ENCODE measurements at regions not wholly inside any gene's neighbourhood (a gene's known extent, or its start where the extent isn't known, plus 50 kb on each side); places are given as distances from the start of the nearest gene placed in this dataset.
"Not testable (repeated sequence)": the region's sequence is repeated elsewhere in the genome, so short reads cannot be mapped to it uniquely, and the experiment has no call there.

GRCh38 chr3:139159356-139159755 is 114.7 kb upstream of the PRR23C start:
- Histone ChIP-seq H3K4me1 (ENCODE audit: control insufficient read depth in 2 of 2, insufficient read depth in 2 of 2, low read length in 2 of 2) (no peaks in the 10 kb centered on the region), H3K4me3 (ENCODE audit: low read length in 2 of 2) (no peak overlapping the region), H3K9me3 (ENCODE audit: control insufficient read depth in 2 of 2, low read length in 2 of 2) (no peaks in the 10 kb centered on the region), H3K27ac (ENCODE audit: low read depth in 2 of 2, low read length in 2 of 2) (no peak overlapping the region), H3K9ac (ENCODE audit: low read depth in 1 of 2, low read length in 2 of 2) (no peak overlapping the region), H3K36me3 (ENCODE audit: control insufficient read depth in 2 of 2, insufficient read depth in 2 of 2, low read length in 2 of 2) (no peaks in the 10 kb centered on the region), H3K27me3 (ENCODE audit: control insufficient read depth in 2 of 2, insufficient read depth in 2 of 2, low read length in 2 of 2) (no peaks in the 10 kb centered on the region)

- no peak overlapping the region for H3K27ac ChIP-seq (ENCODE audit: low read depth in 2 of 2, low read length in 2 of 2)
- no peaks in the 10 kb centered on the region for H3K36me3 ChIP-seq (ENCODE audit: control insufficient read depth in 2 of 2, insufficient read depth in 2 of 2, low read length in 2 of 2)
- H3K4me3 ChIP-seq (ENCODE audit: low read length in 2 of 2) = peak overlapping the region; percentile 40 to 66
- no peak overlapping the region for H3K9ac ChIP-seq (ENCODE audit: low read depth in 1 of 2, low read length in 2 of 2)
- no peaks in the 10 kb centered on the region for H3K27me3 ChIP-seq (ENCODE audit: control insufficient read depth in 2 of 2, insufficient read depth in 2 of 2, low read length in 2 of 2)
- no peaks in the 10 kb centered on the region for H3K9me3 ChIP-seq (ENCODE audit: control insufficient read depth in 2 of 2, low read length in 2 of 2)
- no peaks in the 10 kb centered on the region for H3K4me1 ChIP-seq (ENCODE audit: control insufficient read depth in 2 of 2, insufficient read depth in 2 of 2, low read length in 2 of 2)
Measured at GRCh38 chr3:139173372-139174108, 128.8 kb upstream of the PRR23C start.

GRCh38 chr3:139180489-139180888 is 135.8 kb upstream of the PRR23C start:
- Histone ChIP-seq H3K9me3 (ENCODE audit: control insufficient read depth in 2 of 2, low read length in 2 of 2) (peaks cover 0 to 6% of the 10 kb centered on the region in 2 donors), H3K4me3 (ENCODE audit: low read length in 2 of 2) (no peak overlapping the region), H3K4me1 (ENCODE audit: control insufficient read depth in 2 of 2, insufficient read depth in 2 of 2, low read length in 2 of 2) (no peaks in the 10 kb centered on the region), H3K27ac (ENCODE audit: low read depth in 2 of 2, low read length in 2 of 2) (no peak overlapping the region), H3K27me3 (ENCODE audit: control insufficient read depth in 2 of 2, insufficient read depth in 2 of 2, low read length in 2 of 2) (no peaks in the 10 kb centered on the region), H3K36me3 (ENCODE audit: control insufficient read depth in 2 of 2, insufficient read depth in 2 of 2, low read length in 2 of 2) (no peaks in the 10 kb centered on the region), H3K9ac (ENCODE audit: low read depth in 1 of 2, low read length in 2 of 2) (no peak overlapping the region)

GRCh38 chr3:139182143-139182542 is 137.5 kb upstream of the PRR23C start:
- Histone ChIP-seq H3K27ac (ENCODE audit: low read depth in 2 of 2, low read length in 2 of 2) (no peak overlapping the region), H3K9me3 (ENCODE audit: control insufficient read depth in 2 of 2, low read length in 2 of 2) (peaks cover 0 to 6% of the 10 kb centered on the region in 2 donors), H3K27me3 (ENCODE audit: control insufficient read depth in 2 of 2, insufficient read depth in 2 of 2, low read length in 2 of 2) (no peaks in the 10 kb centered on the region), H3K4me1 (ENCODE audit: control insufficient read depth in 2 of 2, insufficient read depth in 2 of 2, low read length in 2 of 2) (peaks cover 0 to 4% of the 10 kb centered on the region in 2 donors), H3K36me3 (ENCODE audit: control insufficient read depth in 2 of 2, insufficient read depth in 2 of 2, low read length in 2 of 2) (no peaks in the 10 kb centered on the region), H3K4me3 (ENCODE audit: low read length in 2 of 2) (no peak overlapping the region), H3K9ac (ENCODE audit: low read depth in 1 of 2, low read length in 2 of 2) (no peak overlapping the region)

GRCh38 chr3:139182598-139182997 is 137.9 kb upstream of the PRR23C start:
- H3K4me3 ChIP-seq (ENCODE audit: low read length in 2 of 2) = no peak overlapping the region
- no peak overlapping the region for H3K9ac ChIP-seq (ENCODE audit: low read depth in 1 of 2, low read length in 2 of 2)
- peaks cover 0 to 4% of the 10 kb centered on the region in 2 donors for H3K4me1 ChIP-seq (ENCODE audit: control insufficient read depth in 2 of 2, insufficient read depth in 2 of 2, low read length in 2 of 2)
- H3K36me3 ChIP-seq (ENCODE audit: control insufficient read depth in 2 of 2, insufficient read depth in 2 of 2, low read length in 2 of 2) = no peaks in the 10 kb centered on the region
- H3K27ac ChIP-seq (ENCODE audit: low read depth in 2 of 2, low read length in 2 of 2) = no peak overlapping the region
- H3K27me3 ChIP-seq (ENCODE audit: control insufficient read depth in 2 of 2, insufficient read depth in 2 of 2, low read length in 2 of 2) = no peaks in the 10 kb centered on the region
- peaks cover 0 to 6% of the 10 kb centered on the region in 2 donors for H3K9me3 ChIP-seq (ENCODE audit: control insufficient read depth in 2 of 2, low read length in 2 of 2)

- Histone ChIP-seq H3K9ac (ENCODE audit: low read depth in 1 of 2, low read length in 2 of 2) (no peak overlapping the region), H3K4me3 (ENCODE audit: low read length in 2 of 2) (no peak overlapping the region), H3K4me1 (ENCODE audit: control insufficient read depth in 2 of 2, insufficient read depth in 2 of 2, low read length in 2 of 2) (peaks cover 0 to 4% of the 10 kb centered on the region in 2 donors), H3K36me3 (ENCODE audit: control insufficient read depth in 2 of 2, insufficient read depth in 2 of 2, low read length in 2 of 2) (no peaks in the 10 kb centered on the region), H3K27me3 (ENCODE audit: control insufficient read depth in 2 of 2, insufficient read depth in 2 of 2, low read length in 2 of 2) (no peaks in the 10 kb centered on the region), H3K9me3 (ENCODE audit: control insufficient read depth in 2 of 2, low read length in 2 of 2) (peaks cover 0 to 6% of the 10 kb centered on the region in 2 donors), H3K27ac (ENCODE audit: low read depth in 2 of 2, low read length in 2 of 2) (no peak overlapping the region)
Measured at GRCh38 chr3:139185527-139185926, 140.8 kb upstream of the PRR23C start.

GRCh38 chr3:139187154-139187553 is 142.5 kb upstream of the PRR23C start:
- H3K27ac ChIP-seq (ENCODE audit: low read depth in 2 of 2, low read length in 2 of 2) = no peak overlapping the region
- H3K4me3 ChIP-seq (ENCODE audit: low read length in 2 of 2) = no peak overlapping the region
- H3K9ac ChIP-seq (ENCODE audit: low read depth in 1 of 2, low read length in 2 of 2) = no peak overlapping the region
- no peaks in the 10 kb centered on the region for H3K27me3 ChIP-seq (ENCODE audit: control insufficient read depth in 2 of 2, insufficient read depth in 2 of 2, low read length in 2 of 2)
- H3K4me1 ChIP-seq (ENCODE audit: control insufficient read depth in 2 of 2, insufficient read depth in 2 of 2, low read length in 2 of 2) = peaks cover 0 to 4% of the 10 kb centered on the region in 2 donors
- no peaks in the 10 kb centered on the region for H3K36me3 ChIP-seq (ENCODE audit: control insufficient read depth in 2 of 2, insufficient read depth in 2 of 2, low read length in 2 of 2)
- no peaks in the 10 kb centered on the region for H3K9me3 ChIP-seq (ENCODE audit: control insufficient read depth in 2 of 2, low read length in 2 of 2)

GRCh38 chr3:139187648-139188047 is 143.0 kb upstream of the PRR23C start:
- peaks cover 0 to 4% of the 10 kb centered on the region in 2 donors for H3K4me1 ChIP-seq (ENCODE audit: control insufficient read depth in 2 of 2, insufficient read depth in 2 of 2, low read length in 2 of 2)
- H3K9me3 ChIP-seq (ENCODE audit: control insufficient read depth in 2 of 2, low read length in 2 of 2) = no peaks in the 10 kb centered on the region
- no peak overlapping the region for H3K27ac ChIP-seq (ENCODE audit: low read depth in 2 of 2, low read length in 2 of 2)
- H3K27me3 ChIP-seq (ENCODE audit: control insufficient read depth in 2 of 2, insufficient read depth in 2 of 2, low read length in 2 of 2) = no peaks in the 10 kb centered on the region
- no peak overlapping the region for H3K4me3 ChIP-seq (ENCODE audit: low read length in 2 of 2)
- H3K36me3 ChIP-seq (ENCODE audit: control insufficient read depth in 2 of 2, insufficient read depth in 2 of 2, low read length in 2 of 2) = no peaks in the 10 kb centered on the region
- H3K9ac ChIP-seq (ENCODE audit: low read depth in 1 of 2, low read length in 2 of 2) = no peak overlapping the region

GRCh38 chr3:139189943-139190342 is 145.3 kb upstream of the PRR23C start:
- H3K36me3 ChIP-seq (ENCODE audit: control insufficient read depth in 2 of 2, insufficient read depth in 2 of 2, low read length in 2 of 2) = no peaks in the 10 kb centered on the region
- H3K27me3 ChIP-seq (ENCODE audit: control insufficient read depth in 2 of 2, insufficient read depth in 2 of 2, low read length in 2 of 2) = no peaks in the 10 kb centered on the region
- no peak overlapping the region for H3K27ac ChIP-seq (ENCODE audit: low read depth in 2 of 2, low read length in 2 of 2)
- no peaks in the 10 kb centered on the region for H3K9me3 ChIP-seq (ENCODE audit: control insufficient read depth in 2 of 2, low read length in 2 of 2)
- no peak overlapping the region for H3K9ac ChIP-seq (ENCODE audit: low read depth in 1 of 2, low read length in 2 of 2)
- peaks cover 0 to 4% of the 10 kb centered on the region in 2 donors for H3K4me1 ChIP-seq (ENCODE audit: control insufficient read depth in 2 of 2, insufficient read depth in 2 of 2, low read length in 2 of 2)
- H3K4me3 ChIP-seq (ENCODE audit: low read length in 2 of 2) = no peak overlapping the region

- not testable (repeated sequence) for H3K4me1 ChIP-seq (ENCODE audit: control insufficient read depth in 2 of 2, insufficient read depth in 2 of 2, low read length in 2 of 2); H3K36me3 ChIP-seq (ENCODE audit: control insufficient read depth in 2 of 2, insufficient read depth in 2 of 2, low read length in 2 of 2); H3K27ac ChIP-seq (ENCODE audit: low read depth in 2 of 2, low read length in 2 of 2); H3K9me3 ChIP-seq (ENCODE audit: control insufficient read depth in 2 of 2, low read length in 2 of 2); H3K27me3 ChIP-seq (ENCODE audit: control insufficient read depth in 2 of 2, insufficient read depth in 2 of 2, low read length in 2 of 2); H3K4me3 ChIP-seq (ENCODE audit: low read length in 2 of 2); H3K9ac ChIP-seq (ENCODE audit: low read depth in 1 of 2, low read length in 2 of 2)
Measured at GRCh38 chr3:139194421-139194820, 149.4 kb upstream of the MRPS22 start.
